Panc1 (cell line): ENCODE measurements at regions not wholly inside any gene's neighbourhood (a gene's known extent, or its start where the extent isn't known, plus 50 kb on each side); places are given as distances from the start of the nearest gene placed in this dataset.

ENCODE experiments used
- ATAC-seq: fragments of 200-7000 bp; cut with Tn5 transposase; 2 replicates; pipeline ENCODE4 v1.9.1; 2020; ENCODE audit warnings: mild to moderate bottlenecking, moderate library complexity
- BruUV-seq: library from RNA; stranded (reverse); fragments of 400-500 nt; replicated peaks from 2 replicates; lab custom pipeline; 2021; lab: Mats Ljungman, UMichigan
- CTCF ChIA-PET: fragments of 300-600 bp; sonication (Branson Sonifier 250); formaldehyde crosslinking; loops from one replicate; lab custom pipeline; 2022; ENCODE audit warnings: antibody characterized with exemption; lab: Charles Lee
- POLR2A ChIA-PET: fragments of 300-600 bp; sonication (Branson Sonifier 250); formaldehyde crosslinking; loops from one replicate; lab custom pipeline; 2022; ENCODE audit warnings: antibody characterized with exemption; lab: Charles Lee
- DNase-seq: peaks from one replicate; pipeline ENCODE4 v3.0.0-alpha.2; 2010; ENCODE audit warnings: low read depth, low spot score
- H3K27ac ChIP-seq: 2 replicates; pipeline ENCODE4 v1.5.1; 2011; ENCODE audit warnings: mild to moderate bottlenecking, low read length, inconsistent platforms
- H3K27me3 ChIP-seq: fragments of 200-500 bp; sonication (Bioruptor generic); 2 replicates; pipeline ENCODE4 v1.6.0; 2014; ENCODE audit warnings: low read length, inconsistent platforms; ENCODE audit not compliant: control insufficient read depth, insufficient read depth
- H3K36me3 ChIP-seq: fragments of 200-500 bp; sonication (Bioruptor generic); 2 replicates; pipeline ENCODE4 v1.5.1; 2014; ENCODE audit warnings: inconsistent platforms, mild to moderate bottlenecking, low read length, moderate library complexity; ENCODE audit not compliant: control insufficient read depth, insufficient read depth
- H3K4me1 ChIP-seq: 2 replicates; pipeline ENCODE4 v1.5.1; 2011; ENCODE audit warnings: inconsistent platforms, mild to moderate bottlenecking, low read length, moderate library complexity; ENCODE audit not compliant: control insufficient read depth, insufficient read depth
- H3K4me3 ChIP-seq, 2 experiments: 2 replicates each; pipeline ENCODE4 v1.5.1; 2011 to 2012; ENCODE audit warnings: low read depth in 2 of 2, low read length in 2 of 2, mild to moderate bottlenecking in 2 of 2, inconsistent platforms in 1 of 2, moderate library complexity in 1 of 2
- H3K9me3 ChIP-seq: fragments of 200-500 bp; sonication (Bioruptor generic); 2 replicates; pipeline ENCODE4 v1.5.1; 2014; ENCODE audit warnings: low read depth, mild to moderate bottlenecking, inconsistent platforms, low read length, moderate library complexity; ENCODE audit not compliant: control insufficient read depth, insufficient read depth
- CTCF ChIP-seq: fragments of 450-650 bp; IDR thresholded peaks from 2 replicates; pipeline ENCODE4 v1.5.1; 2017; ENCODE audit warnings: mild to moderate bottlenecking
- POLR2AphosphoS5 ChIP-seq: IDR thresholded peaks from 2 replicates; pipeline ENCODE4 v1.6.1; 2012; ENCODE audit warnings: mild to moderate bottlenecking, low read depth, low read length, moderate library complexity
- REST ChIP-seq, 2 experiments: IDR thresholded peaks; 2 replicates each; pipeline ENCODE4 v1.6.1; 2011 to 2012; ENCODE audit warnings: low read depth in 2 of 2, control low read depth in 1 of 2, low read length in 1 of 2, mild to moderate bottlenecking in 1 of 2, moderate library complexity in 1 of 2; ENCODE audit not compliant: insufficient read depth in 1 of 2
- SIN3A ChIP-seq: IDR thresholded peaks from 2 replicates; pipeline ENCODE4 v1.6.1; 2012; ENCODE audit warnings: low read depth, mild to moderate bottlenecking, low read length, moderate library complexity, borderline replicate concordance; ENCODE audit not compliant: insufficient read depth
- TCF7L2 ChIP-seq: IDR thresholded peaks from 2 replicates; pipeline ENCODE4 v1.6.1; 2011; ENCODE audit warnings: mild to moderate bottlenecking, low read depth, low read length, inconsistent platforms
- in situ Hi-C: cut with HindIII; loops from 2 replicates; pipeline ENCODE4 v1.10.0; 2016; ENCODE audit warnings: low sequenced_read_pairs, low pct_unique_long_range_greater_than_20kb
- intact Hi-C: fragments of 100-400 bp; cut with micrococcal nuclease; formaldehyde crosslinking; loops from one replicate; pipeline ENCODE4 v1.10.0; 2022; ENCODE audit not compliant: unreplicated experiment

- H3K4me3 ChIP-seq, result no peak overlapping the region
- POLR2A ChIA-PET, result no interaction called here
- H3K36me3 ChIP-seq, result no peaks in the 10 kb centered on the region
- no peak for TF ChIP-seq REST (IDR thresholded peaks at IDR 0.05; ENCODE audit: insufficient read depth in 1 of 2, low read depth in 2 of 2, low read length in 1 of 2)
- TF ChIP-seq CTCF, result no peak
- no peak for TF ChIP-seq TCF7L2
- TF ChIP-seq SIN3A, result no peak
- no peak for TF ChIP-seq POLR2AphosphoS5
- H3K9me3 ChIP-seq, result no peaks in the 10 kb centered on the region
- H3K27me3 ChIP-seq, result no peaks in the 10 kb centered on the region
- DNase-seq (no peak), ATAC-seq (peak; percentile 29; the same call in 1 of the 2 replicates)
- intact Hi-C loops (no loop called here), in situ Hi-C loops (no loop called here)
- CTCF ChIA-PET, result no interaction called here
- no TSS peak for BruUV-seq
- H3K4me1 ChIP-seq, result no peaks in the 10 kb centered on the region
- H3K27ac ChIP-seq, result no peak overlapping the region
These were observed 63.9 kb upstream of the GALNT9 start for GRCh38 chr12:132393245-132393795.

- DNase-seq, result no peak
- Histone ChIP-seq H3K9me3 (no peaks in the 10 kb centered on the region), H3K36me3 (no peaks in the 10 kb centered on the region), H3K4me3 (no peak overlapping the region), H3K27ac (no peak overlapping the region), H3K4me1 (no peaks in the 10 kb centered on the region), H3K27me3 (no peaks in the 10 kb centered on the region; the same call in 1 of the 2 replicates)
- TF ChIP-seq POLR2AphosphoS5 (no peak), CTCF (no peak; the same call in 1 of the 2 replicates), SIN3A (no peak), REST (IDR thresholded peaks at IDR 0.05; ENCODE audit: insufficient read depth in 1 of 2, low read depth in 2 of 2, low read length in 1 of 2) (no peak), TCF7L2 (no peak)
- BruUV-seq, result no TSS peak
- ChIA-PET CTCF (no interaction called here), POLR2A (no interaction called here)
- ATAC-seq, result no peak
- intact Hi-C loops, result no loop called here
- in situ Hi-C loops, result no loop called here
These were observed 63.2 kb upstream of the GALNT9 start for GRCh38 chr12:132392389-132393244.
